PC-9 (cell line): ENCODE measurements at regions not wholly inside any gene's neighbourhood (a gene's known extent, or its start where the extent isn't known, plus 50 kb on each side); places are given as distances from the start of the nearest gene placed in this dataset.

Experiments
- CTCF ChIP-seq: fragments of 200-600 bp; sonication (generic); conservative IDR thresholded peaks from 2 replicates; pipeline ENCODE4 v1.6.1; 2017; ENCODE audit warnings: mixed run types, antibody characterized with exemption, mild to moderate bottlenecking, moderate library complexity
- EZH2 ChIP-seq: fragments of 200-600 bp; sonication (generic); IDR thresholded peaks from 2 replicates; pipeline ENCODE4 v1.8.0; 2017; ENCODE audit warnings: antibody characterized with exemption, low read depth

DNA sequence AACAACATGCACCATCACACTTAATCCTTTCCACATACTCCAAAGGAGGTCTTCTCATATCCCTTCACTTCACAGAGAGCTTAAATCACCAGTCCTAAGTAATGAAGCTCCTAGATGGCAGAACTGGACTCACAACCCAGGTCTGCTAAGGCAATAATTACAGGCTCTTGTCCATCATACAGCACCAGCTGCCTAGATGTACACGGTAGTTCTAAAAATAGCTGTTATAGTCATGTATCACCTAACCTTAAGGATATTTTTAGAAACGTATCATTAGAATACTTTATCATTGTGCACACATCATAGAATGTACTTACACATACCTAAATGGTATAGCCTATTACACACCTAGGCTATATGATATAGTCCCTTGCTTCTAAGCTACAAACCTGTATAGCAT lies 644.6 kb upstream of the RGMB start:
- TF ChIP-seq CTCF (no peak), EZH2 (no peak)
